BE2C (cell line): ENCODE measurements at regions not wholly inside any gene's neighbourhood (a gene's known extent, or its start where the extent isn't known, plus 50 kb on each side); places are given as distances from the start of the nearest gene placed in this dataset.

ENCODE experiments used
- DNase-seq: peaks from one replicate; pipeline ENCODE4 v3.0.0-alpha.2; 2020
- H3K27me3 ChIP-seq: fragments of 250-450 bp; sonication (Bioruptor Pico); 2 replicates; pipeline ENCODE4 v1.5.1; 2020; ENCODE audit warnings: mild to moderate bottlenecking
- H3K36me3 ChIP-seq: fragments of 250-450 bp; sonication (Bioruptor Pico); 2 replicates; pipeline ENCODE4 v1.5.1; 2020; ENCODE audit warnings: mild to moderate bottlenecking
- H3K4me1 ChIP-seq: fragments of 250-450 bp; sonication (Bioruptor Pico); 2 replicates; pipeline ENCODE4 v1.5.1; 2020
- H3K4me3 ChIP-seq: 2 replicates; pipeline ENCODE4 v1.5.1; 2011; ENCODE audit warnings: low read depth, low read length
- H3K9me3 ChIP-seq: fragments of 250-450 bp; sonication (Bioruptor Pico); 2 replicates; pipeline ENCODE4 v1.5.1; 2020
- CTCF ChIP-seq: IDR thresholded peaks from 2 replicates; pipeline ENCODE4 v1.5.1; 2012; ENCODE audit warnings: mild to moderate bottlenecking, low read depth, low read length

DNA sequence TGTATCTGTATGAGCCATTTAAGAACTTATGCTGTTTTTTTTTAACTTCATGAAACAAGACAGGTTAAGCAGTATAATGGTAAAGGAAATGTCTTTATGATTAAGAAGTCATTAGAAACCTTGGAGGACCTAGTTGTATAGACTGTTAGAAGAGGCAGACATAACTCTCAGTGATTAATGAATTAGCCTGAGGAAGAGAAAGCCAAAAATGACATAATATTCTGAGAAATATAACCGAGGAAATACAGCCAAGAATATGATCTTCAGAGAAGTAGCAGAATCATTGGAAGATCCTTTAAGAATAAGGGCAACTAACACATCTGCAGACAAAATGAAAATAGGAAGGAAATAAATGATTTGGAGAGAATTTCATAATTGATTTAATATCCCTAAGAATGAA, 738.1 kb upstream of the NCAM2 start:
- no peaks in the 10 kb centered on the region for H3K36me3 ChIP-seq
- H3K27me3 ChIP-seq, result no peaks in the 10 kb centered on the region
- H3K4me3 ChIP-seq, result no peak overlapping the region
- no peak for DNase-seq
- no peak for TF ChIP-seq CTCF
- no peaks in the 10 kb centered on the region for H3K9me3 ChIP-seq
- H3K4me1 ChIP-seq, result no peaks in the 10 kb centered on the region

GRCh38 chr21:20261364-20261763, 736.8 kb upstream of the NCAM2 start:
- no peaks in the 10 kb centered on the region for H3K4me1 ChIP-seq
- no peak for TF ChIP-seq CTCF
- no peaks in the 10 kb centered on the region for H3K9me3 ChIP-seq
- no peak overlapping the region for H3K4me3 ChIP-seq
- no peak for DNase-seq
- no peaks in the 10 kb centered on the region for H3K36me3 ChIP-seq
- no peaks in the 10 kb centered on the region for H3K27me3 ChIP-seq

DNA sequence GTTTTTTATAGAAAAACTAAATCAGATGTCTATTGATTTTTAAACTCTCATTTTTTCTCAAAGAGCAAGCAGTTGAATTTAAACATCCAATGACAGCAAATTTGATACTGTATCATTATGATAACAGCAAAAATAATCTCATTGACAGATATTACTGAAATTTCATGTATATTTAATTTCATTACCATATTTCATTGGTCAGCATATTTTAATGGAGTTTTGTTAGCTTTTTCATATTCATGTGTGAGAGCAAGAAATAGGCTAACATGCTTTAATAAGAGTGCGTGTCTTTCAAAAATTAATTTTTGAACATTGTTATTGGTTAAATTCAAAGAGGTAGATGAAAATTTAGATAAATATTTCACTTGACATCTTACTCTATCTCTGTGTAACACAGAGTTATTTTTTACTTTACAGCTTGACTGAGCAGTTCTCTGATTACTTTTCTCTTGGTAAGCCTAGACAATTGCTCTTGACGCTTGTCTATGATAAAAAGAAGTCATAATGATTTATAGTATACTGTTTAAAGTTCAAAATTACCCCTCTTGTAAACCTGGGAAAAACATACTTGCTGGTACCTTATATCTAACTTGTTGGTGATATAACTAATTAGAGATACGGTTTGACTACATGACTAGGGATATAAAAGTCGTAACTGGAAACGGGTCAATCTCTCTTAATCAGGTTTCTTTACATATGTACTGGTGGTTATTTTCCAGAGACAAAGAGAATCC, 732.3 kb upstream of the NCAM2 start:
- no peaks in the 10 kb centered on the region for H3K4me1 ChIP-seq

GRCh38 chr21:20266441-20266710, 731.8 kb upstream of the NCAM2 start:
- no peak overlapping the region for H3K4me3 ChIP-seq
- H3K36me3 ChIP-seq, result no peaks in the 10 kb centered on the region
- no peaks in the 10 kb centered on the region for H3K9me3 ChIP-seq
- no peak for DNase-seq
- no peak for TF ChIP-seq CTCF
- H3K27me3 ChIP-seq, result no peaks in the 10 kb centered on the region
- no peaks in the 10 kb centered on the region for H3K4me1 ChIP-seq

More for the DNA sequence above, 732.3 kb upstream of the NCAM2 start:
- no peaks in the 10 kb centered on the region for H3K9me3 ChIP-seq
- no peak for TF ChIP-seq CTCF
- no peak for DNase-seq
- H3K36me3 ChIP-seq, result no peaks in the 10 kb centered on the region
- no peaks in the 10 kb centered on the region for H3K27me3 ChIP-seq
- no peak overlapping the region for H3K4me3 ChIP-seq

GRCh38 chr21:20270365-20271055, 727.7 kb upstream of the NCAM2 start:
- no peak overlapping the region for H3K4me3 ChIP-seq
- no peaks in the 10 kb centered on the region for H3K27me3 ChIP-seq
- TF ChIP-seq CTCF, result no peak
- no peaks in the 10 kb centered on the region for H3K36me3 ChIP-seq
- H3K4me1 ChIP-seq, result no peaks in the 10 kb centered on the region
- no peak for DNase-seq
- no peaks in the 10 kb centered on the region for H3K9me3 ChIP-seq

DNA sequence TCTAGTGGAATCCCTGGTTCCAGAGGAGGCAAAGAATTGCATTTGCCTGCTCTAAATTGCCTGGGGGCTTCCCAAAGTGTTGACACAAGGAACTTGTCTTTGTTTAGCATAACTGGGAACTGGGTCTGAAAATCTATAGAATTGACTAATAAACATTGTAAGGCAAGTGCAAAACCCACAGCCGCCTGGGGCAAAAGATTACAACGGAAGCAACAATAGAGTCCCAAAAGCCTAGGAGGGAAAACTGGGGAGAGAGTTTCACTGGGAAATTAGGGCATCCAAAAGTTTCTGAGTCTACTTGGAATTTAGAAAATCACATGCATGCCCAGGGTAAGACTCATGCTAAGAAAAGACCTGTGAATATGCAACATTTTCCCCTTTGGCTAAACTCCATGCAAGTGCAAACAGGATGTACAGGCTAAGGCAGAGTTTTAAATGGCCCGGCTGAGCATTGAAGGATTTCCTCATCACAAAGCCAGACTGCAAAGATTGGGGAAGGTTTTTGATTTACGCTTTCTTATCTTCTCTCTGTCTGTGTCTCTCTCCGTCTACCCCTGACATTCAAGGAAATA, 725.3 kb upstream of the NCAM2 start:
- DNase-seq, result no peak
- TF ChIP-seq CTCF, result no peak
- Histone ChIP-seq H3K4me1 (no peaks in the 10 kb centered on the region), H3K9me3 (no peaks in the 10 kb centered on the region), H3K27me3 (no peaks in the 10 kb centered on the region), H3K4me3 (no peak overlapping the region), H3K36me3 (no peaks in the 10 kb centered on the region)
